Stimulated activated naive CD8-positive, alpha-beta T cell treated with anti-CD3 and anti-CD28 coated beads, Interleukin-15, Interleukin-2, amounts not matched to agents 100 U/mL and 50 U/mL, for 24 hours (primary cell): ENCODE measurements at regions not wholly inside any gene's neighbourhood (a gene's known extent, or its start where the extent isn't known, plus 50 kb on each side); places are given as distances from the start of the nearest gene placed in this dataset.
"Not testable (repeated sequence)": the region's sequence is repeated elsewhere in the genome, so short reads cannot be mapped to it uniquely, and the experiment has no call there.

ENCODE experiments used
- ATAC-seq: fragments of 150-1000 bp; cut with Tn5 transposase; one replicate; pipeline ENCODE4 v1.10.0; 2021
- DNase-seq: peaks from one replicate; pipeline ENCODE4 v3.0.0; 2021

DNA sequence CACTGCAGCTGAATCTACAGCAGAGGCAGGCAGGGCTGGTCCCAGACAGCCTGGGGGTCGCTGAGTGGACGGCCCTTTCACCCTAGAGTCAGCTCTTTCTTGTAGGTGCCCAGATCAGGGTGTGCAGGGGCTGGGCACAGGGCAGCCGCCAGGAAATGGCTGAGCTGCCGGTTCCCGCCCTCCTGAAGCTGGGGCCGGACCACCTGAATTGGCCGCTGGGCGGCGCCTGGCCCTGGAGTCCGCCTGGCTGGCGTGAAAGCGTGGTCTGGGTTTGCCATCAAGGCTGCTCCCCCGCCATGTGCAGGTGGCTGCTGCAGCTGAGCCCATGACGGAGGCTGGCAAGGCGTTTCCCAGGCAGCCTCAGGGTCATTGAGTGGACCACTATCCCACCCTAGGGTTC is 85.7 kb downstream of the POTEM start:
- ATAC-seq, DNase-seq: not testable (repeated sequence)

DNA sequence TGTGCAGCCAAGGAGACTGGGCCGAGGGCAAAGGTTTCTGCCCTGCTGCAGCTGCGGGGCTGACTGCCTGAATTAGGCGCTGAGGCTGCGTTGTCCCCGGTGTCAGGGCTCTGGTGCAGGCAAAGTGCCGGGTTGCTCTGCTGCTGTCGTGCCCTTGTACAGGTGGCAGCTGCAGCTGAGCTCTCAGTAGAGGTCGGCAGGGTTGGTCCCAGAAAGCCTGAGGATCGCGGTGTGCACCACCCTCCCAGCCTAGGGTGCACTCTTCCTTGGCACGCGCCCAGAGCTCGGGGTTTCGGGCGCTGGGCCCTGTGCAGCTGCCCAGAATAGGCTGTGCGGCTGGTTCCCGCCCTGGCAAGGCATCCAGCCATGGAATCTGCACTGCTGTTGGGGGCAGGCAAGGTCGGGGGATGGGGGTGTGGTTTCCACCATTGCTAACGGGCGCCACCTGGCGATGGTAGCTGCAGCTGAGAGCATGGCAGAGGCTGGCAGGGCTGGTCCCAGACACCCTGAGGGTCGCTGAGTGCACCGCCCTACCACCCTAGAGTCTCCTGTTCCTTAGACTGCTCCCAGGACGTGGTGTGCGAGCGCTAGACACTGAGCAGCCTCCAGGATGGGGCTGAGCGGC is 86.3 kb downstream of the POTEM start:
- DNase-seq, ATAC-seq: not testable (repeated sequence)

GRCh38 chr14:19054108-19054721 is 87.0 kb downstream of the POTEM start:
- not testable (repeated sequence) for DNase-seq, ATAC-seq

GRCh38 chr14:19054934-19055333 is 87.7 kb downstream of the POTEM start:
- ATAC-seq, DNase-seq: not testable (repeated sequence)

DNA sequence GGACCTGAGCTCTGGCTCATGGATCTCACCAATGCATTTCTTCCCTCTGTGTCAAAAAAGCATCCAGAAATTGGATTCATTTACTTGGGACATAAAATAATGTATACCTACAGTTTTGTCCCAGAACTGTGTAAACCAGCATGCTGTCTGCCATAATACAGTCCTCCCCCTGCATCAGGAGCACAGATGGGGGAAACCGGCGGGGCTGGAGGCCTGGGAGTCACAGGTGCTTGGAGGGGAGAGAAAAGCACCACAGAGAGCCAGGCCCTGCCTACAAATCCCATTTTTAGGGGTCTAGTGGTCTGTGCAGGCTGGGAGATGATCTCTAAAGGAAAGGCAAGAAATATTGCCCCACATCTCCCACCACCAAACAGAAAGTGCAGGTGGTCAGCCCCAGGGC is 91.8 kb downstream of the POTEM start:
- not testable (repeated sequence) for DNase-seq, ATAC-seq

DNA sequence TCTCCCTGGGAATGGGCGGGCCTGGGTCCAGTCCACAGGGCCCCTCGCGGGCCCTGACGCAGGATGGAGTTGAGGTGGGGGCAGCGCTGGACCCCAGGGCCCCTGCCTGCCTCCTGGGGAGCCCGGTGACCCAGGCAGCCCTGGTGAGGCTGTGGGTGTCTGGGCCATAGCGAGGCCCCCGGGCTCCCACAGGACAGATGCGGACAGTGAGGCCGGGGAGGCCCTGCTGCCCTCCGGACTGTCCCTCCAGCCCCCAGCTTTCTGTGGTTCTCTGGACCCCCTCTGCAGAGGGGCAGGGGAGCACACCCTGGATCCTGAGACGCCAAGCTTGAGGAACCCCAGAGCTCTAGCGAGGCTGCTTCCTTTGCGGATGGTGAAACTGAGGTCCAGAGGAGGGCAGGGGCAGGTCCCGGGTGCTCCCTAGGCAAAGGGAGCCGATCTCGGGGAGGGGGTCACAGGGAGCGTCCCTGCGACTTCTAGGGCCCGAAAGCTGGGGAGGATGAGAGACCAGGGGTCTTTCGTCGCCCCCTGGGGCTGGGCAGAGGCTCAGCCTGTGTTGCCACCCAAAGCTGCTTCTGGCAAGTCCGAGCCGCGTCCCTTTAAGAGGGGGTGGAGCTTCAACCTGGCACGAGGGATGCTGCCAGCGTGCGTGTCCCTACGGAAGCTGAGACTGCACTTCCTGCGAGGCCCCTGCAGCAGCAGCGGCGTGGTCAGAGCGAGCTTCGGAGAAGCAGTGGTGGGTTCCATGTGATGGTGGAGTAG is 94.6 kb downstream of the POTEM start:
- DNase-seq, ATAC-seq: not testable (repeated sequence)

- not testable (repeated sequence) for ATAC-seq, DNase-seq
Measured at GRCh38 chr14:19068957-19069356, 101.7 kb downstream of the POTEM start.

DNA sequence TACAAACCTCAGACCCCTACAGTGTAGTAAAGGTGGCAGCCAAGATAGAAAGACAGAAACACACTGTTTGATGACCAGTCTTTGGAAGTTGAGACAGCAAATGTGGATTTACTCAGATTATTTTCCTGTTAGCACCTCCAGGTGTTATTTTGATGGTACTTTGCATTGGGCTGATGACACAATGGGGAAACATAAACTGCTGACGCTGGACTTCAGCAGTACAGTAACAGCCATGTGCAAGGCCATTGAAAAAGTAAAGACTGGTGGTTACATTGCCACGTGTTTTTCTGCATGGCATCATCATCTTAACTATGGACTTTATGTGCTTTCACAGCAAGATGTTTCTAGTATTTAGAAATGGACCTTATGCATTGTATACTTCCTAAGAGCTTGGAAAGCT is 105.3 kb downstream of the POTEM start:
- DNase-seq, ATAC-seq: not testable (repeated sequence)

DNA sequence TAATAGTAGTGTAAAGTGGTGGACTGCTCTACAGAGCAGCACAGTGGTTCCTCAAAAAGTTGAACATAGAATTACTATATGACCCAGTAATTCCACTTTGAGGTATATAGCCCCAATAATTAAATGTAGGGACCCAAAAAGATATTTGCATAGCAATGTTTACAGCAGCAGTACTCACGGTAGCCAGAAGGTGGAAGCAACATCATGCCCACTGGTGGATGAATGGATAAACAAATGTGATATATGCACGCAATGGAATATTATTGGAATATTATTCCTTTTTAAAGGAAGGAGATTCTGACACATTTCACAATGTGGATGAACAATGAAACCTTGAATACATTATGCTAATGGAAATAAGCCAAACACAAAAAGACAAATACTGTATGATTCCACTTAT is 121.4 kb downstream of the POTEM start:
- ATAC-seq, DNase-seq: not testable (repeated sequence)

- ATAC-seq, DNase-seq: not testable (repeated sequence)
Measured at GRCh38 chr14:19093227-19093626, 126.0 kb downstream of the POTEM start.

DNA sequence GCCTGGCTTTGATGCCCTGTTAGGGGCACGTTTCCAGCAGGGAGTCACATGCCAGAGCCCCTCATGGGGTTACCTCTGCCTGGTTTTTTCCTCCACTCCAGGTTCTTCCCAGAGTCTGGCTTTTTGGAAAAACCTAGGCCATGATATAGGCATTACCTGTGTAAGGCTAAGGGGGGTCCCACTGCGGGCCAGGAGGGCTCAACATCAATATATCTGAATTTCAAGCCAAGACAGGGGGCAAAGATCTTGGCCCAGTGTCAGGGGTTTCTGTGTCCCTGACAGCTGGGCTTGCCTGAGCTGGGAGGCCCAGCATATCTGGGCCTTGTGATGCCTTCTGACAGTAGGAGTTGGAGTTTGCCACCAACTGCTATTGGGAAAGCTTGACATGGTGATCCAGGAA is 127.5 kb downstream of the POTEM start:
- ATAC-seq, result not testable (repeated sequence)

GRCh38 chr14:19095167-19095566 is 127.9 kb downstream of the POTEM start:
- not testable (repeated sequence) for ATAC-seq

More for the DNA sequence above, 127.5 kb downstream of the POTEM start:
- DNase-seq, result not testable (repeated sequence)

GRCh38 chr14:19096467-19096866 is 129.2 kb downstream of the POTEM start:
- not testable (repeated sequence) for ATAC-seq, DNase-seq

More at GRCh38 chr14:19095167-19095566, 127.9 kb downstream of the POTEM start:
- not testable (repeated sequence) for DNase-seq

DNA sequence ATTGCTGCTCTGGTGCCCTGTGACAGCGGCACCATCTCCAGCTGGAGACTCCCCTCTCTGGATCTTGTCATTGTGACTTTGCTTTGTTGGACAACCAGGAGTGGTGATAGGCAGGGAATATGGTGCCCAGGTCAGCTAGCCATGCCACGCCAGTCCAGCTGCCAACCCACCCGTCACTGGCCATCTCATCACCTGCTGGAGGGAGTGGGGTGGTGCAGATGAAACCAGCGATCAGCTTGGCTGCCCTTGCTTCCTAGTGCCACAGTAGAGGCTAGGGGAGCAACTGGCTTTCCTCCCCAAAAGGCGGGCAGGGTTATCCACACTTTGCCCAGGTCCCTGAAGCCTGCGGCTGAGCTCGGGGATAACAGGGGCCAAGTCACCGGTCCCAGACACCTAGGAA is 129.6 kb downstream of the POTEM start:
- DNase-seq, ATAC-seq: not testable (repeated sequence)

GRCh38 chr14:19097306-19097705 is 130.1 kb downstream of the POTEM start:
- ATAC-seq, DNase-seq: not testable (repeated sequence)

GRCh38 chr14:19097750-19098149 is 130.5 kb downstream of the POTEM start:
- ATAC-seq, DNase-seq: not testable (repeated sequence)

- DNase-seq, ATAC-seq: not testable (repeated sequence)
Measured at GRCh38 chr14:19098230-19098629, 131.0 kb downstream of the POTEM start.

DNA sequence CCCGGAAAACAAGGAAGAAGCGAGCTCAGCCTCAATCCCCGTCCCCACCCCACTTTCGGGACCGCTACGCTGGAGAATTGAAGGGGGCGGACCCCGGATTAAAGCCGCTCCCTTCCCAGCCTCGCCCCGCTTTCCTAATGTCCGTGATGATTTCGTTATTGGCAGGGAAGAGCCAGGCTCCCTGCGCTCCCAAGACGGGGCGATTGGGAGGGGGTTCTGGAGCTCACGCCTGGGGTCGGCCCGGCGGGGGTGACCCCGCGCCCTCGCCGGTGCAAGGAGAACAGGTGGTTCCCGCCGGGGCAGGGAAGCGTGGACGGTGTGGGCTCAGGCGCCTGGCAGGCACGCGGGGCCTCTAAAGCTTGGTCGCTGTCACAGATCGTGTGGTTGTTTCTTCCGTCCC is 131.5 kb downstream of the POTEM start:
- DNase-seq, result not testable (repeated sequence)

DNA sequence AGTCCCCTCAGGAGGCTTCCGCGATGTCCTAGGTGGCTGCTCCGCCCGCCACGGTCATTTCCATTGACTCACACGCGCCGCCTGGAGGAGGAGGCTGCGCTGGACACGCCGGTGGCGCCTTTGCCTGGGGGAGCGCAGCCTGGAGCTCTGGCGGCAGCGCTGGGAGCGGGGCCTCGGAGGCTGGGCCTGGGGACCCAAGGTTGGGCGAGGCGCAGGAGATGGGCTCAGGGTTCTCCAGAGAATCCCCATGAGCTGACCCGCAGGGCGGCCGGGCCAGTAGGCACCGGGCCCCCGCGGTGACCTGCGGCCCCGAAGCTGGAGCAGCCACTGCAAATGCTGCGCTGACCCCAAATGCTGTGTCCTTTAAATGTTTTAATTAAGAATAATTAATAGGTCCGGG is 132.1 kb downstream of the POTEM start:
- not testable (repeated sequence) for ATAC-seq, DNase-seq

More for the DNA sequence above, 131.5 kb downstream of the POTEM start:
- not testable (repeated sequence) for ATAC-seq

DNA sequence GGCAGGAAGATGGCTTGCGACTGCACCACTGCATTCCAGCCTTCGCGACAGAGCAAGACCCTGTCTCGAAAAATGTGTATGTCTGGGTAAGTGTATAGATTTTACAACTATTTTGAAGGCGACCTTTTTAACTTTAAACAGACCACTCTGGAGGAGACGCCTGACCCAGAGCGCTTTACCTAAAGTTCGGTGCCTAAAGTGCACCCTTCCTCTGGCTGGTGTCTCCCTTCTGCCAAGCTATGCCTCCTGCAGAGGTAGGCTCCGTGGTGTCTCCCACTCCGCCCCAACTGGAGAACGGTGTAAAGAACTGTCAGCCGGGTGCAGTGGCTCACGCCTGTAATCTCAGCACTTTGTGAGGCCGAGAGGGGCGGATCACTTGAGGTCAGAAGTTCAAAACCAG is 132.7 kb downstream of the POTEM start:
- not testable (repeated sequence) for ATAC-seq, DNase-seq

GRCh38 chr14:19105551-19105950 is 138.3 kb downstream of the POTEM start:
- ATAC-seq, result peak; percentile 36
- not testable (repeated sequence) for DNase-seq

DNA sequence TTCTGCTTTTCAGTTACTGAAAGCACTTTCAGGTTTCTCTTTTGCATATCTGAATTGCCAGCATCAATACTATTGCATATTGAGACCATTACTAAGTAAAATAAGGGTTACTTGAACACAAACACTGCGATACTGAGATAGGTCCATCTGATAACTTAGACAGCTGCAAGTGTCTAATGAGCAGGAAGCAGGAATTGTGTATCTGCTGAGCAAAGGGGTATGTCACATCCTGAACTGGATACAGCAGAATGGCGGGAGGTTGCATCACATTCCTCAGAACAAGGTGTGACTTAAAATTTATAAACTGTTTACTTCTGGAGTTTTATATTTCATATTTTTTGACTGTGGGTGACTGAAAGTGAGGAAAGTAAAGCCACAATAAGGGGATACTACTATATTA is 142.7 kb downstream of the POTEM start:
- ATAC-seq, DNase-seq: not testable (repeated sequence)
